ENCODE measurements at regions not wholly inside any gene's neighbourhood (a gene's known extent, or its start where the extent isn't known, plus 50 kb on each side); places are given as distances from the start of the nearest gene placed in this dataset.
"Not testable (repeated sequence)": the region's sequence is repeated elsewhere in the genome, so short reads cannot be mapped to it uniquely, and the experiment has no call there.

DNA sequence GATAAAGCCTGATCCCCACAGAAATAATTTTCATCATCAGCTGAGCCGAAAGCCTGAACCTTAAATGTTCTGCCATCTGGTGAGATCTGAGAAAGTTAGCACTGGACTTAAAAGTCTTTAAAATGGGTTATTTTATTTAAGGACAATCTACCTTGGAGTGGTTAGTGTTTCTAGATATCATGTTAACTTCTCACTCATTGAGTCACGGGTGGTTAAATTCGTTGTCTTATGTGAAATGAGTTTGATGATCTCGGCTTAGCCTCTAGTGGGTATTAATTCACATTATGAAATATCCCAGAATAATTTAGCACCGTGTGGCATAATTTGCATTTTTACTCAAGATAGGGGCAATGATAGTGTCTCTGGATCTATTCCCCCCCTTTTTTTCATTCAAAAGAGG lies 117.4 kb upstream of the ZNF536 start:
- Histone ChIP-seq H3K27me3 (no peaks in the 10 kb centered on the region), H3K9me3 (no peaks in the 10 kb centered on the region), H3K4me1 (peaks cover 0 to 18% (median 5%) of the 10 kb centered on the region in 4 donors), H3K4me3 (no peak overlapping the region), H3K36me3 (no peaks in the 10 kb centered on the region), H3K27ac (peak overlapping the region in 1 of 4 donors; percentile 62)
- DNase-seq (ENCODE audit: low spot score in 2 of 2) = no peak
- WGBS, 2 donors = 59 to 64% methylated on average over 5 of the region's 5 CpGs
- no peak for TF ChIP-seq POLR2A (IDR thresholded peaks at IDR 0.05)
- TF ChIP-seq, protein P1, sequence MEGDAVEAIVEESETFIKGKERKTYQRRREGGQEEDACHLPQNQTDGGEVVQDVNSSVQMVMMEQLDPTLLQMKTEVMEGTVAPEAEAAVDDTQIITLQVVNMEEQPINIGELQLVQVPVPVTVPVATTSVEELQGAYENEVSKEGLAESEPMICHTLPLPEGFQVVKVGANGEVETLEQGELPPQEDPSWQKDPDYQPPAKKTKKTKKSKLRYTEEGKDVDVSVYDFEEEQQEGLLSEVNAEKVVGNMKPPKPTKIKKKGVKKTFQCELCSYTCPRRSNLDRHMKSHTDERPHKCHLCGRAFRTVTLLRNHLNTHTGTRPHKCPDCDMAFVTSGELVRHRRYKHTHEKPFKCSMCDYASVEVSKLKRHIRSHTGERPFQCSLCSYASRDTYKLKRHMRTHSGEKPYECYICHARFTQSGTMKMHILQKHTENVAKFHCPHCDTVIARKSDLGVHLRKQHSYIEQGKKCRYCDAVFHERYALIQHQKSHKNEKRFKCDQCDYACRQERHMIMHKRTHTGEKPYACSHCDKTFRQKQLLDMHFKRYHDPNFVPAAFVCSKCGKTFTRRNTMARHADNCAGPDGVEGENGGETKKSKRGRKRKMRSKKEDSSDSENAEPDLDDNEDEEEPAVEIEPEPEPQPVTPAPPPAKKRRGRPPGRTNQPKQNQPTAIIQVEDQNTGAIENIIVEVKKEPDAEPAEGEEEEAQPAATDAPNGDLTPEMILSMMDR (IDR thresholded peaks at IDR 0.05) = no peak
- no peak for TF ChIP-seq EP300 (IDR thresholded peaks at IDR 0.05)

DNA sequence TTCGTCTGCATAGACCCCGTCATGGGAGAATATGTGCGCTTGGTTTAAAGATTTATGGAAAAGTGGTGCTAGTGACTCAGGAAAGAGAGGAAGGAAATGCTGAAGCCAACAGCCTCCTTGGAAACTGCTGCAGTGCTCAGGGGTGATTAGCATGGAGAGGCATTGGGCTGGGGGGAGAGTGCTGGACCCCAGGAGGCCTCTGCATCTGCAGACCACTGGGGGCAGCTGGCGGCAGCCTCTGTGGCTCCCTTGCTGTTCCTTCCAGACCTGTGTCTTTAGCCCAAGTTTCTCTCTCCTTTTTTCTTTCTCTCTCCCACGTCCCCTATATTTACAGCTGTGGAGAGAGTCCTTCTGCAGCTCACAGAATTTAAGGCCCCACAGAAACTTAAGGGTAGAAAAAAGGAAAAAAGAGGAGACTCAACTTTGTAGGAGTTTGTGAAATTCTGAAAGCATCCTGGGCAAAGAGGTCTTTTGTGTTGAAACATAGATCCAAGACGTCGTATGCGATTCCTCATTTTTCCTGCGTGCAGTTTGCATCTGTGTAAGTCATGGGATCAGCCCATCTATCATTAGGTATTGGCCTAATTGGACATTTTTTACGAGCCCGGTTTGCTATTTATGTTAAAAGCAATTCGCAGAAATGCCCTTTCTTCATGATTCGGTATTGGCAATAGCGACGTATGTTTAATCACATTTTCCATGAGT lies 116.2 kb upstream of the ZNF536 start:
- no peaks in the 10 kb centered on the region for H3K27me3 ChIP-seq
- no peaks in the 10 kb centered on the region for H3K36me3 ChIP-seq
- 39 to 47% methylated on average over 15 of the region's 15 CpGs for whole genome bisulfite sequencing, 2 donors
- H3K9me3 ChIP-seq = no peaks in the 10 kb centered on the region
- DNase-seq (ENCODE audit: low spot score in 2 of 2) = no peak
- peak overlapping the region in 2 of 4 donors; percentile 55 for H3K27ac ChIP-seq
- TF ChIP-seq EP300 (IDR thresholded peaks at IDR 0.05) (no peak), POLR2A (IDR thresholded peaks at IDR 0.05) (no peak)
- TF ChIP-seq, protein P1 (IDR thresholded peaks at IDR 0.05) = no peak
- no peak overlapping the region for H3K4me3 ChIP-seq
- H3K4me1 ChIP-seq = peaks cover 0 to 18% (median 5%) of the 10 kb centered on the region in 4 donors

DNA sequence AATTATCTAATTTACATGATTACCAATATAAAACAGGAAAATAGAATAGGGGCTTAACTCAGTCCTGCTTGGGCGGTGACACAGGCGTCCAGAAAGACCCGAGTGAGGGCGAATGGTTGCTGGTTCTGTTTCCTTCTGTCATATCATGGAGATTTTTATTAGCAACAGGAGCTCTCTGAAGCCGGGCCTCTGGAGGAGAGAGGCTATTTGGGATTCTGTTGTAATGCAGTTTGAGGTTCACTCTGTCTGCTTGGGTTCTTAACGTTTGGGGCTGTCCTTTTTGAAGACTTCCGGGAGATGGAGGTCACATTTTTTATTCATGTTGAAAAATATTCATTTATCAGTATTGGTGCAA lies 115.7 kb upstream of the ZNF536 start:
- TF ChIP-seq, protein P1 (IDR thresholded peaks at IDR 0.05) = no peak
- no peak for TF ChIP-seq POLR2A (IDR thresholded peaks at IDR 0.05)
- no peak for TF ChIP-seq EP300 (IDR thresholded peaks at IDR 0.05)
- no peak for DNase-seq (ENCODE audit: low spot score in 2 of 2)
- Histone ChIP-seq H3K9me3 (no peaks in the 10 kb centered on the region), H3K36me3 (no peaks in the 10 kb centered on the region), H3K4me1 (peaks cover 0 to 18% (median 5%) of the 10 kb centered on the region in 4 donors), H3K27ac (peak overlapping the region in 2 of 4 donors; percentile 55), H3K4me3 (no peak overlapping the region), H3K27me3 (no peaks in the 10 kb centered on the region)
- 34 to 38% methylated on average over 7 of the region's 7 CpGs for WGBS, 2 donors

DNA sequence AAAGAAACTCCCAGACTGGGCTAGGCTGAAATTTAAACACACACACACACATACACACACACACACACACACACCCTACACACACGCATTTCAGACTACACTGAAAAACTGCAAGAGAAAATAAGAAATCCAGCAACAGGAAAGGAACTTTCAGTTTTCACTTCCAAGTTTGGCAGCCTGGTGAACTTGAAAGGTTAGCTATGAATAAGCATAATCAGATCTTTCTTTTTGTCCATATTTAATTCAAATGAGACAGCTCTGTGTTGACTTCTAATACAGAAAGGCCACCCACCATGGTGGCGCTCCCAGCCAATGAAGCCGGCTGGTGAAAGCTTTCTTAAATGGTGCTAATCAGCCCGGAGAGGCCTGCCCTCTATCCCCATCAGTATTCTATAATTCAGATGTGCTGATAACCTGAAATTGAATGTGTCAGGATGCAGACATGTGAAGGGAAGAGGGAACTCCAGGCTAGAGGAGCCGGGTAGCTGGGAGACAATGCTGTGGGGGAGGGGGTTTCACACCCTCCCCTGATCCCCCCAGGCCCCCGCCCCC lies 108.3 kb upstream of the ZNF536 start:
- no peaks in the 10 kb centered on the region for H3K36me3 ChIP-seq
- 10 to 13% methylated on average over 6 of the region's 6 CpGs for WGBS, 2 donors
- H3K4me1 ChIP-seq = peaks cover 0 to 27% (median 9%) of the 10 kb centered on the region in 4 donors
- TF ChIP-seq EP300 (IDR thresholded peaks at IDR 0.05) = no peak
- peak overlapping the region in 2 of 4 donors; percentile 52 to 72 for H3K27ac ChIP-seq
- H3K4me3 ChIP-seq = no peak overlapping the region
- no peaks in the 10 kb centered on the region for H3K9me3 ChIP-seq
- no peak for DNase-seq (ENCODE audit: low spot score in 2 of 2)
- no peaks in the 10 kb centered on the region for H3K27me3 ChIP-seq

DNA sequence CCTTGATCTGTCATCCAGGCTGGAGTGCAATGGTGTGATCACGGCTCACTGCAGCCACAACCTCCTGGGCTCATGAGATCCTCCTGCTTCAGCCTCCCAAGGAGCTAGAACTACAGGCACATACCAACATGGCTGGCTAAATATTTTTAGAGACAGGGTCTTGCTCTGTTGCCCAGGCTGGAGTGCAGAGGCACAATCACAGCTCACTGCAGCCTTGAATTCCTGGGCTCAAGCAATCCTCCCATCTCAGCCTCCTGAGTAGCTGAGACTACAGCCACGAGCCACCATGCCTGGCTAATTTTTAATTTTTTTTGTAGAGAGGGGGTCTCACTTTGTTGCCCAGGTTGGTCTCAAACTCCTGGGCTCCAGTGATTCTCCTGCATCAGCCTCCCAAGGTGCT lies 106.3 kb upstream of the ZNF536 start:
- DNase-seq (ENCODE audit: low spot score in 2 of 2); H3K27ac ChIP-seq; H3K27me3 ChIP-seq; H3K4me3 ChIP-seq; H3K36me3 ChIP-seq; H3K9me3 ChIP-seq: not testable (repeated sequence)
- H3K4me1 ChIP-seq = peaks cover 0 to 27% (median 9%) of the 10 kb centered on the region in 4 donors
- 75 to 88% methylated on average over 2 of the region's 2 CpGs for WGBS, 2 donors

DNA sequence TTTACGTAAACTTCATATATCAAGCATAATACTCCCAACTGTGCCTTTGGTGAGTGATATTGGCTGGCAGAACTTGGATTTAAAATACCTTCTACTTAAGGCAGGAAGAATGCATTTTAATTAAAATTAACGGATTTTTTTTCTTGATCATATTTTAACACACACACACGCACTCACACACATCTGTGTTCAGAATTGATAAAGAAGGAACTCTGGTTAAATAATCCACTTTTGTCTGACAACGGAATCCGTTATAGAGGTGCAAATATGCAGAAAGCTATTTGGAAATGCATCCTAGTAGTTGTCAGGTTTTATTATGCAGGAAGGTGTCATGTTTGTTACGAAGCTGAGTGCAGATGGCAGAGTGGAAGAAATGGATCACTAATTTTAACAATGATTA lies 105.5 kb upstream of the ZNF536 start:
- Histone ChIP-seq H3K9me3 (no peaks in the 10 kb centered on the region), H3K4me1 (peaks cover 0 to 27% (median 9%) of the 10 kb centered on the region in 4 donors), H3K27ac (no peak overlapping the region), H3K27me3 (no peaks in the 10 kb centered on the region), H3K4me3 (no peak overlapping the region), H3K36me3 (no peaks in the 10 kb centered on the region)
- 90 to 93% methylated on average over 6 of the region's 6 CpGs for WGBS, 2 donors
- no peak for DNase-seq (ENCODE audit: low spot score in 2 of 2)
- no peak for TF ChIP-seq EP300 (IDR thresholded peaks at IDR 0.05)
- no peak for TF ChIP-seq POLR2A (IDR thresholded peaks at IDR 0.05)
- TF ChIP-seq, protein P1 (IDR thresholded peaks at IDR 0.05) = no peak

Measured in tibial nerve (tissue), 4 donors.